ENCODE measurements at regions not wholly inside any gene's neighbourhood (a gene's known extent, or its start where the extent isn't known, plus 50 kb on each side); places are given as distances from the start of the nearest gene placed in this dataset.
"Not testable (repeated sequence)": the region's sequence is repeated elsewhere in the genome, so short reads cannot be mapped to it uniquely, and the experiment has no call there.

GRCh38 chr5:99495456-99495855 is 566.6 kb upstream of the CHD1 start:
- not testable (repeated sequence) for TF ChIP-seq NR2C2, NFE2L1 (CRISPR knock-in tag; IDR thresholded peaks at IDR 0.05)
- TF ChIP-seq, protein P1, sequence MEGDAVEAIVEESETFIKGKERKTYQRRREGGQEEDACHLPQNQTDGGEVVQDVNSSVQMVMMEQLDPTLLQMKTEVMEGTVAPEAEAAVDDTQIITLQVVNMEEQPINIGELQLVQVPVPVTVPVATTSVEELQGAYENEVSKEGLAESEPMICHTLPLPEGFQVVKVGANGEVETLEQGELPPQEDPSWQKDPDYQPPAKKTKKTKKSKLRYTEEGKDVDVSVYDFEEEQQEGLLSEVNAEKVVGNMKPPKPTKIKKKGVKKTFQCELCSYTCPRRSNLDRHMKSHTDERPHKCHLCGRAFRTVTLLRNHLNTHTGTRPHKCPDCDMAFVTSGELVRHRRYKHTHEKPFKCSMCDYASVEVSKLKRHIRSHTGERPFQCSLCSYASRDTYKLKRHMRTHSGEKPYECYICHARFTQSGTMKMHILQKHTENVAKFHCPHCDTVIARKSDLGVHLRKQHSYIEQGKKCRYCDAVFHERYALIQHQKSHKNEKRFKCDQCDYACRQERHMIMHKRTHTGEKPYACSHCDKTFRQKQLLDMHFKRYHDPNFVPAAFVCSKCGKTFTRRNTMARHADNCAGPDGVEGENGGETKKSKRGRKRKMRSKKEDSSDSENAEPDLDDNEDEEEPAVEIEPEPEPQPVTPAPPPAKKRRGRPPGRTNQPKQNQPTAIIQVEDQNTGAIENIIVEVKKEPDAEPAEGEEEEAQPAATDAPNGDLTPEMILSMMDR (IDR thresholded peaks at IDR 0.05): not testable (repeated sequence)

All from WTC11 (cell line).